IPS-15b (cell line): ENCODE measurements at regions not wholly inside any gene's neighbourhood (a gene's known extent, or its start where the extent isn't known, plus 50 kb on each side); places are given as distances from the start of the nearest gene placed in this dataset.
"Not testable (repeated sequence)": the region's sequence is repeated elsewhere in the genome, so short reads cannot be mapped to it uniquely, and the experiment has no call there.

Source experiments
- H3K27me3 ChIP-seq: one replicate; pipeline ENCODE4 v1.6.1; 2013; ENCODE audit warnings: low read length; ENCODE audit not compliant: control insufficient read depth, insufficient read depth
- H3K36me3 ChIP-seq: one replicate; pipeline ENCODE4 v1.6.1; 2013; ENCODE audit warnings: low read length; ENCODE audit not compliant: control insufficient read depth, insufficient read depth
- H3K4me1 ChIP-seq: one replicate; pipeline ENCODE4 v1.6.1; 2013; ENCODE audit warnings: mild to moderate bottlenecking, low read length; ENCODE audit not compliant: control insufficient read depth, insufficient read depth
- H3K4me3 ChIP-seq: one replicate; pipeline ENCODE4 v1.5.1; 2013; ENCODE audit warnings: low read depth, low read length
- H3K9ac ChIP-seq: one replicate; pipeline ENCODE4 v1.6.1; 2013; ENCODE audit warnings: low read depth, mild to moderate bottlenecking, low read length
- H3K9me3 ChIP-seq: one replicate; pipeline ENCODE4 v1.6.1; 2013; ENCODE audit warnings: mild to moderate bottlenecking, low read length; ENCODE audit not compliant: control insufficient read depth, insufficient read depth

GRCh38 chr9:106478312-106478711, 384.7 kb upstream of the ZNF462 start:
- H3K9me3 ChIP-seq = no peaks in the 10 kb centered on the region
- H3K9ac ChIP-seq = no peak overlapping the region
- no peaks in the 10 kb centered on the region for H3K4me1 ChIP-seq
- H3K4me3 ChIP-seq = no peak overlapping the region
- H3K27me3 ChIP-seq = no peaks in the 10 kb centered on the region
- no peaks in the 10 kb centered on the region for H3K36me3 ChIP-seq

- no peaks in the 10 kb centered on the region for H3K9me3 ChIP-seq
- H3K4me1 ChIP-seq = no peaks in the 10 kb centered on the region
- H3K27me3 ChIP-seq = no peaks in the 10 kb centered on the region
- H3K36me3 ChIP-seq = no peaks in the 10 kb centered on the region
- H3K9ac ChIP-seq = no peak overlapping the region
- no peak overlapping the region for H3K4me3 ChIP-seq
Observed at GRCh38 chr9:106478727-106479126, 384.2 kb upstream of the ZNF462 start.

GRCh38 chr9:106479679-106480078, 383.3 kb upstream of the ZNF462 start:
- Histone ChIP-seq H3K4me3 (no peak overlapping the region), H3K4me1 (no peaks in the 10 kb centered on the region), H3K36me3 (no peaks in the 10 kb centered on the region), H3K9ac (no peak overlapping the region), H3K9me3 (no peaks in the 10 kb centered on the region), H3K27me3 (no peaks in the 10 kb centered on the region)

- Histone ChIP-seq H3K27me3 (no peaks in the 10 kb centered on the region), H3K9ac (no peak overlapping the region), H3K9me3 (no peaks in the 10 kb centered on the region), H3K36me3 (no peaks in the 10 kb centered on the region), H3K4me3 (no peak overlapping the region), H3K4me1 (no peaks in the 10 kb centered on the region)
Observed at GRCh38 chr9:106481013-106481609, 381.9 kb upstream of the ZNF462 start.

GRCh38 chr9:106482733-106483132, 380.2 kb upstream of the ZNF462 start:
- Histone ChIP-seq H3K4me1 (no peaks in the 10 kb centered on the region), H3K4me3 (no peak overlapping the region), H3K36me3 (no peaks in the 10 kb centered on the region), H3K27me3 (no peaks in the 10 kb centered on the region), H3K9me3 (no peaks in the 10 kb centered on the region), H3K9ac (no peak overlapping the region)

- no peaks in the 10 kb centered on the region for H3K36me3 ChIP-seq
- no peaks in the 10 kb centered on the region for H3K27me3 ChIP-seq
- H3K9me3 ChIP-seq = no peaks in the 10 kb centered on the region
- H3K9ac ChIP-seq = no peak overlapping the region
- H3K4me1 ChIP-seq = no peaks in the 10 kb centered on the region
- no peak overlapping the region for H3K4me3 ChIP-seq
Observed at GRCh38 chr9:106486685-106487084, 376.3 kb upstream of the ZNF462 start.

- H3K36me3 ChIP-seq = no peaks in the 10 kb centered on the region
- H3K4me1 ChIP-seq = no peaks in the 10 kb centered on the region
- no peak overlapping the region for H3K9ac ChIP-seq
- H3K27me3 ChIP-seq = no peaks in the 10 kb centered on the region
- H3K4me3 ChIP-seq = no peak overlapping the region
- H3K9me3 ChIP-seq = no peaks in the 10 kb centered on the region
Observed at GRCh38 chr9:106487266-106487665, 375.7 kb upstream of the ZNF462 start.

- not testable (repeated sequence) for H3K36me3 ChIP-seq, H3K4me1 ChIP-seq, H3K9ac ChIP-seq, H3K4me3 ChIP-seq, H3K27me3 ChIP-seq, H3K9me3 ChIP-seq
Observed at GRCh38 chr9:106492126-106492525, 370.8 kb upstream of the ZNF462 start.

- Histone ChIP-seq H3K36me3 (no peaks in the 10 kb centered on the region), H3K4me3 (no peak overlapping the region), H3K9me3 (no peaks in the 10 kb centered on the region), H3K4me1 (no peaks in the 10 kb centered on the region), H3K27me3 (no peaks in the 10 kb centered on the region), H3K9ac (no peak overlapping the region)
Observed at GRCh38 chr9:106500171-106500570, 362.8 kb upstream of the ZNF462 start.

- not testable (repeated sequence) for H3K9me3 ChIP-seq, H3K9ac ChIP-seq, H3K36me3 ChIP-seq, H3K4me1 ChIP-seq, H3K4me3 ChIP-seq, H3K27me3 ChIP-seq
Observed at GRCh38 chr9:106501210-106501609, 361.8 kb upstream of the ZNF462 start.

GRCh38 chr9:106502930-106503329, 360.0 kb upstream of the ZNF462 start:
- Histone ChIP-seq H3K4me1 (no peaks in the 10 kb centered on the region), H3K9me3 (no peaks in the 10 kb centered on the region), H3K27me3 (no peaks in the 10 kb centered on the region), H3K36me3 (no peaks in the 10 kb centered on the region), H3K4me3 (no peak overlapping the region), H3K9ac (no peak overlapping the region)

- Histone ChIP-seq H3K9me3 (no peaks in the 10 kb centered on the region), H3K9ac (no peak overlapping the region), H3K27me3 (no peaks in the 10 kb centered on the region), H3K4me3 (no peak overlapping the region), H3K4me1 (no peaks in the 10 kb centered on the region), H3K36me3 (no peaks in the 10 kb centered on the region)
Observed at GRCh38 chr9:106503759-106504158, 359.2 kb upstream of the ZNF462 start.
